ENCODE measurements at regions not wholly inside any gene's neighbourhood (a gene's known extent, or its start where the extent isn't known, plus 50 kb on each side); places are given as distances from the start of the nearest gene placed in this dataset.

- TF ChIP-seq CTCF (conservative IDR thresholded peaks at IDR 0.05; ENCODE audit: low read depth, low read length): no peak
- no peak for TF ChIP-seq RFX5 (IDR thresholded peaks at IDR 0.05; ENCODE audit: low read depth, low read length)
- TF ChIP-seq POLR2A (IDR thresholded peaks at IDR 0.05; ENCODE audit: low read depth, low read length): no peak
- no peak for TF ChIP-seq FOS (IDR thresholded peaks at IDR 0.05; ENCODE audit: low read depth, low read length)
- no peak for TF ChIP-seq USF2 (IDR thresholded peaks at IDR 0.05; ENCODE audit: low read depth, low read length)
- no peak for TF ChIP-seq SMC3 (IDR thresholded peaks at IDR 0.05; ENCODE audit: low read depth, low read length)
- no peak for TF ChIP-seq MAZ (IDR thresholded peaks at IDR 0.05; ENCODE audit: borderline replicate concordance, low read depth, low read length)
- TF ChIP-seq RCOR1 (IDR thresholded peaks at IDR 0.05; ENCODE audit: insufficient replicate concordance, low read length): no peak
These were observed 241.3 kb downstream of the DEPDC1B start for GRCh38 chr5:60458666-60459065.
